C4-2B (cell line): ENCODE measurements at regions not wholly inside any gene's neighbourhood (a gene's known extent, or its start where the extent isn't known, plus 50 kb on each side); places are given as distances from the start of the nearest gene placed in this dataset.

Source experiments
- CTCF ChIP-seq: fragments of 450-650 bp; conservative IDR thresholded peaks from 2 replicates; pipeline ENCODE4 v1.5.1; 2017; ENCODE audit warnings: mild to moderate bottlenecking
- ZFX ChIP-seq: fragments of 450-650 bp; IDR thresholded peaks from 2 replicates; pipeline ENCODE4 v1.6.1; 2017

GRCh38 chr4:37502070-37502469 is 184.1 kb downstream of the RELL1 start:
- TF ChIP-seq CTCF, result no peak
- TF ChIP-seq ZFX, result no peak
